HG03521 (cell line): ENCODE measurements at regions not wholly inside any gene's neighbourhood (a gene's known extent, or its start where the extent isn't known, plus 50 kb on each side); places are given as distances from the start of the nearest gene placed in this dataset.

ENCODE experiments used
- ATAC-seq: cut with Tn5 transposase; IDR thresholded peaks from one replicate; pipeline ENCODE4 v1.9.1; 2021; ENCODE audit warnings: mild to moderate bottlenecking, moderate library complexity; ENCODE audit not compliant: unreplicated experiment

GRCh38 chr2:51237626-51238271 is 205.8 kb upstream of the NRXN1 start:
- no peak for ATAC-seq

DNA sequence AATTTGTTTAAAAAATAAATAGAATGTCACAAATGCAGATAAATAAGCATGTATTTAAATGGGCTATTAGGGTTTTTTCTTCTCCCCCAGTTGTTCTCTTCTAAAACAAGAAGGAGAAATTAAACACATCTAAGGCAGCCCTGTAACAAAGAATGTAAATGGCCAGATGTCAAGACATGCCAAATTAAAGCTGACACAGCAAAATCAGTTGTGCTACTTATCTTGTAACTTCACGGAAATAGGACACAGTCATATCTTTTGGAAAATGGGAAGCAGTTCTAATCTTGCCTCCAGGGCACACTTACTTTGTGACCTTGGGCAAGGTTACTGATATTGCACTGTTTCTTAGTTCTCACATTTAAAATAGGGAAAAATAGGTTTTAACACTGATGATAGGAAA is 200.1 kb upstream of the NRXN1 start:
- ATAC-seq, result no peak

DNA sequence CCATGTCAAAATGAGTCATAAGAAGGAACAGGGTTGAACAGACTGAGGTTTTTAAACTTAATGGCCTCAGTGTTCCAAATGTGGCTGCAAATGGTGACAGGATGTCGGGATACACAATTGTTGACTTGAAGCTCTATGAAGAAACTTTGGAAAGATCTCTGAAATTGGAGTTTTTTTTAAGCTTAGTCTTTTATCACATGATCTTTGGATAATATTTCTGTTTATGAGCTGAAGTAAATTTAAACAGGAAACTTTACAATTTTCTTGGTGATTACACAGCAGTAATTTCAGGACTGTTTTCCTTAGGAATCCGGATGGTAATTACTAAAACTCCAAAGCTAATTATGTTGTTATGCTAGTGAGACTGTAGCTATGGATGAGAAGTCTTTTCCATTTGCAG is 199.1 kb upstream of the NRXN1 start:
- ATAC-seq, result no peak

- ATAC-seq, result no peak
Measured at GRCh38 chr2:51225377-51225776, 193.4 kb upstream of the NRXN1 start.

DNA sequence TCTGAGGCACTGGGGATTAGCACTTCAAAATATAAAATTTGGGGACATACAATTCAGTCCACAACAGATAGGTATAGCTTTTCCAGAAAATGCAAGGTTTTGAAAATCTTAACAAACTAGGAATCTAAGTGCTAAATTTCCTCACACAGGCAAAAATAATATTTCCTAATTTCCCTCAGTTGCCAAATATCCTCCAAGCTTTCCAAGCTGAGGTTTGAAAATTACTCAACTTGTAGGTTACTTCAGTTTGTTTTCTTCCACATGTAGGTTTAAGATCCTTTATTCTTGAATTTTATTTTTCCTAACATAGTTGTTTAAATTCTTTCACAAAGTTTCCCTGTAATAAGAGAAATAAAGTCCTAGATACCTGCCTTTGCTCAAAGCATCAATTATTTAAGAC is 192.9 kb upstream of the NRXN1 start:
- no peak for ATAC-seq

DNA sequence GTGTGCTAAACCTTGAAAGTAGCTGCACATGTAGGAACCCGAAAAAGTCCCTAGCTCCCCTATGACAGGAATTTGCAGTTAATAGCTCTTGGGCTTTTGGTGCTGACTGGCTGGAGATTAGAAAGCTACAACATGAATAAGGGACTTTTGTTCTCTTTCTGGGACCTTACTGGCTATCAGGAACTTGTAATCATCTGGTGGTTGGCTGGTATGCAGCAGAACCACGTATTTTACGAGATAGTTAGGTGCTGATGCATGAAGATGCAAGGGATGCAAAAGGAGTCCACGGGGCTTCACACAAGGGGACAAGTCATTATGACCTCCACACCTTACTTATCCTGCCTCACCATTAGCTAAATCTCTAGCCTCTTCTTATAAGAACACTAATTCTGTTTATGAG is 190.2 kb upstream of the NRXN1 start:
- ATAC-seq, result no peak

DNA sequence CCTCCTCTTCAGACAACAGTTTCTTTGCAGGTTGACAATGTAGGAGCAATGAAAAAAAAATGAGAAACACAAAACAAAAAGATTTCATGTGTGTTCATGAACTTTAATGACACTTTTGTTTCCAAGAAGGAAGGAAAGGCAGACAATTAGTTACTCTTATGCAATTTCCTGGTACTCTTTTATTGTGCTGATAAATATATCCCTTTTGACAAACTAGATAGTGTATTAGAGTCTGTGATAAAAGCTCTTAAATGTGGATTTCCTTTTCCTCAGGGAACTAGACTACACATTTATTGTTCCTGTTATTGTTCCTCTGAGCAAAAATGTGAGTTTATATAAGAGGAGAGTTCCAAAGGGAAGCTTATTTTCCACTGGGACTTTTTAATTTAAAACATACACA is 188.7 kb upstream of the NRXN1 start:
- ATAC-seq, result no peak

GRCh38 chr2:51220080-51220479 is 188.1 kb upstream of the NRXN1 start:
- ATAC-seq, result no peak

GRCh38 chr2:51219468-51219867 is 187.5 kb upstream of the NRXN1 start:
- ATAC-seq, result no peak

GRCh38 chr2:51218047-51218446 is 186.1 kb upstream of the NRXN1 start:
- no peak for ATAC-seq

DNA sequence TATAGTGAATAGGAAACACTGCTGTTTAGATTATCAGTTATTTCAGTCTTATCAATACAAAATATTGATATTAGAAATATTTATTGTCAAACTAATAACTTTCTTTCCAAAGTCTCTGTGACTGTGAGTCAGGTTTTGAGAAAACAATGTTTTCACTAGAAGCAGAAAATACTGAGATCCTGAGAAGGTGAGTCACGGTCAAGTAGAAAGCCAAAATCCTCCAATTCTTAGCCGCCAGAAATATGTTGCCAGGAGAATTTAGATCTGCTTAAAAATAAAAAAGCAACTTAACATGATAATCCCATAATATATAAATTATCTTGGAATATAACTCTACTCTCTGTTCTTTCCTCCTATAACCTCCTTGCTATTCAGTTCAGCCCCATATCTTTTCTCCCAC is 181.9 kb upstream of the NRXN1 start:
- ATAC-seq, result no peak

- ATAC-seq, result no peak
Measured at GRCh38 chr2:51212374-51212773, 180.4 kb upstream of the NRXN1 start.

DNA sequence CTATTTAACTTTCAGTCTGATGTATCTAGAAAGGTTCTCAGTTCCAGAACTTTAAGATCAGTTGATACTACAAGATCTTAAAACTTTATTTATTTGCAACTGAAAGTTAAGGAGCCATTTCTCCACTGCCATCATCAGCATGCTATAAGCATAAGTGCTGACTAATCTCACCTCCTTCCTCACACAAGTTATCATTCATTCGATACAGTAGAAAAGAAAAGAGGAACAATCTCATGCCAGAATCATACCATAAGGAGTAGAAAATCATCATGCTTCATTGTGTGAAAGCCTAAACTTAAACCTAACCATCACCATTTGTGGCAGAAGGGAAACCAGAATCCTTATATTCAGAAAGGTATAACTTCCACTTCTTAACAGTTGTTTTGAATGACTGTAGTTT is 176.6 kb upstream of the NRXN1 start:
- ATAC-seq, result no peak

- no peak for ATAC-seq
Measured at GRCh38 chr2:51201295-51201694, 169.4 kb upstream of the NRXN1 start.

DNA sequence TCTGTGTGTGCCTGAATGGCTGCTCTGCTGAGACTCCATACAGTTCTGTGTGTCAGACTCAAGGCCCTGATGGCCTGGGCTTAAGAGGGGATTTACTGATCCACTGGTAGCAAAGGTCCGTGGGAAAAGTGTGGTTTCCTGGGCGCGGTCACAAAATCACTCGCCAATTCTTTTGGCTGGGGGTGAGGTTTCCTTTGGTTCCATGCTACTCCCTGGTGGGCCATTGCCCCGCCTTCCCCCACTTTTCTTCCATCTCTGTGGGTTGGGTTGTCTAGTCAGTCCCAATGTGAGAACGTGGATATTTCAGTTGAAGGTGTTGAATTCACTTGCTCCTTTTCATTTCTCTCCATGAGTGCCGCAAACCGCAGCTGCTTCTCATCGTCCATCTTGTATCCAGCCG is 162.7 kb upstream of the NRXN1 start:
- ATAC-seq, result no peak

DNA sequence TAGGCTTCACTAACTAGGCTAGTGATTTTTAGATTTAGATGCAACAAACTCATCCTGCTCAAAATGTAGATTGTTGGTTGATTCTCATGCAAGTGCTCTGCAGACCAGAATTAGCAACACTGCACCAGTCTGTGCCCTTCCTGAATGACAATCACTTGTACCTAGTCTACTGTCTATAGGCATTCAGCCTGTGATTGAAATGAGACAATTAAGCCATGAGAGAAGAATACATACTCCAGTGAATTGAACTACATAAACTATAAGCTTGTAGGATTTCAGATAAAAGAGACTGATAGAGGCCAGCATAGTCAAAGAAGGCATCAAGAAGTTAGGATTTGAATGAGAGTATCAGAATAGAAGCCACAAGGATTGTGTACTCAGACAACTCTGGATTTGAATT is 138.3 kb upstream of the NRXN1 start:
- no peak for ATAC-seq

GRCh38 chr2:51165534-51166260 is 133.8 kb upstream of the NRXN1 start:
- no peak for ATAC-seq

DNA sequence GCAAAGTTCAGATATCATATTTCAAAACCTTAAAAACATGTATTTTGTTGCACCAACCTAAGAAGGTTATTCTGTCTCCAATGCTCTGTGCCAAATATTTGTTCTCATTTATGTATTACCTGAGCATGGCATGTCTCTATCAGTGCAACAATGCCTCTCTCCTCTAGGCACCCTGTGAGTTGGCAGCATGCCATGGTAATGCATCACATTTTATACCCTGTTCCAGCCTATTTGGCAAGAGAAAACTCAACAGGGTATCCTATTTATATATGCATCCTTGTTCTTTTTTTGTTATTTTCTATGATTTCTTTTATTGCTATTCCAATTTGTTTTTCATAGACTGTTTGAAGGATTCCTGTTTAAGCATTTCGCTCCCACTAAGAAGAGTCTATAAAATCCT is 126.3 kb upstream of the NRXN1 start:
- ATAC-seq, result no peak

GRCh38 chr2:51153236-51153635 is 121.3 kb upstream of the NRXN1 start:
- ATAC-seq, result no peak

DNA sequence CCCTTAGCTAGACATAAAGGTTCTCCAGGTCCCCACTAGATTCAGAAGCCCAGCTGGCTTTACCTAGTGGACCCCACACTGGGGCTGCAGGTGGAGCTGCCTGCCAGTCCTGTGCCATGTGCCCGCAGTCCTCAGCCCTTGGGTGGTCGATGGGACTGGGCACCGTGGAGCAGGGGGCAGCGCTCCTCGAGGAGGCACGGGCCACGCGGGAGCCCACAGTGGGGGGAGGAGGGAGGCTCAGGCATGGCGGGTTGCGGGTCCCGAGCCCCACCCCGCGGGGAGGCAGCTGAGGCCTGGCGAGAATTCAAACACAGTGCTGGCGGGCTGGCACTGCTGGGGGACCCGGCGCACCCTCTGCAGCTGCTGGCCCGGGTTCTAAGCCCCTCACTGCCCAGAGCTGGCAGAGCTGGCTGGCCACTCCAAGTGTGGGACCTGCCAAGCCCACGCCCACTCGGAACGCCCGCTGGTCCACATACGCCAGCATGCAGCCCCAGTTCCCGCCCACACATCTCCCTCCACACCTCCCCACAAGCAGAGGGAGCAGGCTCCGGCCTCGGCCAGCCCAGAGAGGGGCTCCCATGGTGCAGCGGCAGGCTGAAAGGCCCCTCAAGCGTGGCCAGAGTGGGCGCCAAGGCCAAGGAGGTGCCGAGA is 119.7 kb upstream of the NRXN1 start:
- ATAC-seq, result no peak

- ATAC-seq, result no peak
Measured at GRCh38 chr2:51149725-51150124, 117.8 kb upstream of the NRXN1 start.

DNA sequence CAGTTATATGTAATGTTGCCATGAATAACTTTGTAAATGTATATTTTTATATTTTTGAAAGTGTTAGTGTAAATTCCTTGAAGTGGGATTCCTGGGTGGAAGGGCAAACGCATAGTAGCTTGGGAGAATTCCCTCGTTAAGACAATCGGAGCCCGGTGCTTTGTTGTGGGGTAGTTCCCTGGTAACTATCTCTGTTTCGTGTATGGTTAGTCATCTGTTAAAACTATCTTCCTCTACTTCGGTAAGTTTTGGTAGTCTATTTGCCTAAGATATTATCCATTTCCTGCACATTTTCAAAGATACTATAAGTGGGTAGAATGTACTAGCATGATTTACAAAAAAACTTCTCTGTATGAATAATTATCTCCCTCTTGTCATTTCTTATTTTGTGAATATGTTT is 113.8 kb upstream of the NRXN1 start:
- ATAC-seq, result no peak
